ENCODE measurements at regions not wholly inside any gene's neighbourhood (a gene's known extent, or its start where the extent isn't known, plus 50 kb on each side); places are given as distances from the start of the nearest gene placed in this dataset.

DNA sequence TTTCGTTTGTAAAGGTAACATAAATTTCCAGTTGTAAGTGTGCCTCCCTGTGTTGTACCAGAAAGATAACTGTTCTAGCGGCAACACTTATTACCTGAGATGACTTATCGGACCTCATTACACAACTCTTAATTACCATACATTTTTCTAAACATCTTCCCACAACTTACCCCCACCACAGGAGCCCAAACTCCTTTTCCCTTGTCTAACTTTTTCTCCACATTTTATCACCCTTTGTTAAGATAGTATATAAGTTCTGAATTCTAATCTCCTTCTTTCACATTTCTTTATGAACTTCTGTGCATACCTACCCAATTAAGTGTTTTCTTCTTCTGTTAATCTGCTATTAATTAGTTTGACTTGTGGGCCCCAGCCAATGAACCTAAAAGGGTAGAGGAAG is 143.7 kb upstream of the CAMK1G start:
- TF ChIP-seq, protein P1, sequence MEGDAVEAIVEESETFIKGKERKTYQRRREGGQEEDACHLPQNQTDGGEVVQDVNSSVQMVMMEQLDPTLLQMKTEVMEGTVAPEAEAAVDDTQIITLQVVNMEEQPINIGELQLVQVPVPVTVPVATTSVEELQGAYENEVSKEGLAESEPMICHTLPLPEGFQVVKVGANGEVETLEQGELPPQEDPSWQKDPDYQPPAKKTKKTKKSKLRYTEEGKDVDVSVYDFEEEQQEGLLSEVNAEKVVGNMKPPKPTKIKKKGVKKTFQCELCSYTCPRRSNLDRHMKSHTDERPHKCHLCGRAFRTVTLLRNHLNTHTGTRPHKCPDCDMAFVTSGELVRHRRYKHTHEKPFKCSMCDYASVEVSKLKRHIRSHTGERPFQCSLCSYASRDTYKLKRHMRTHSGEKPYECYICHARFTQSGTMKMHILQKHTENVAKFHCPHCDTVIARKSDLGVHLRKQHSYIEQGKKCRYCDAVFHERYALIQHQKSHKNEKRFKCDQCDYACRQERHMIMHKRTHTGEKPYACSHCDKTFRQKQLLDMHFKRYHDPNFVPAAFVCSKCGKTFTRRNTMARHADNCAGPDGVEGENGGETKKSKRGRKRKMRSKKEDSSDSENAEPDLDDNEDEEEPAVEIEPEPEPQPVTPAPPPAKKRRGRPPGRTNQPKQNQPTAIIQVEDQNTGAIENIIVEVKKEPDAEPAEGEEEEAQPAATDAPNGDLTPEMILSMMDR (IDR thresholded peaks at IDR 0.05): no peak
- TF ChIP-seq POLR2A (IDR thresholded peaks at IDR 0.05; ENCODE audit: low read depth): no peak
- no peak for TF ChIP-seq POLR2AphosphoS5 (IDR thresholded peaks at IDR 0.05)
- TF ChIP-seq EP300 (IDR thresholded peaks at IDR 0.05): no peak
